Stimulated activated CD8-positive, alpha-beta memory T cell treated with anti-CD3 and anti-CD28 coated beads, Interleukin-12 subunit alpha, Interleukin-12 subunit beta, amount 100 ng/mL, for 1 hour (primary cell): ENCODE measurements at regions not wholly inside any gene's neighbourhood (a gene's known extent, or its start where the extent isn't known, plus 50 kb on each side); places are given as distances from the start of the nearest gene placed in this dataset.

Experiments used
- DNase-seq: peaks from one replicate; pipeline ENCODE4 v3.0.0-alpha.2; 2020; ENCODE audit warnings: low read depth

GRCh38 chr17:71283486-71283885, 837.3 kb upstream of the SOX9 start:
- no peak for DNase-seq

GRCh38 chr17:71284032-71284755, 836.6 kb upstream of the SOX9 start:
- DNase-seq = no peak

GRCh38 chr17:71286625-71287024, 834.2 kb upstream of the SOX9 start:
- DNase-seq = no peak

GRCh38 chr17:71287071-71287823, 833.6 kb upstream of the SOX9 start:
- no peak for DNase-seq

- DNase-seq = no peak
These were observed 828.8 kb upstream of the SOX9 start for GRCh38 chr17:71292006-71292405.

GRCh38 chr17:71296005-71296404, 824.8 kb upstream of the SOX9 start:
- DNase-seq = no peak

- DNase-seq = no peak
These were observed 819.8 kb upstream of the SOX9 start for GRCh38 chr17:71301063-71301462.

- DNase-seq = no peak
These were observed 817.9 kb upstream of the SOX9 start for GRCh38 chr17:71302721-71303549.

- DNase-seq = no peak
These were observed 816.2 kb upstream of the SOX9 start for GRCh38 chr17:71304498-71305158.

GRCh38 chr17:71313866-71314265, 807.0 kb upstream of the SOX9 start:
- no peak for DNase-seq

- DNase-seq = no peak
These were observed 805.3 kb upstream of the SOX9 start for GRCh38 chr17:71315568-71315967.

- no peak for DNase-seq
These were observed 804.5 kb upstream of the SOX9 start for GRCh38 chr17:71316176-71316897.

GRCh38 chr17:71320009-71320796, 800.6 kb upstream of the SOX9 start:
- no peak for DNase-seq

- DNase-seq = no peak
These were observed 795.7 kb upstream of the SOX9 start for GRCh38 chr17:71325117-71325516.

- DNase-seq = no peak
These were observed 794.9 kb upstream of the SOX9 start for GRCh38 chr17:71325886-71326285.

GRCh38 chr17:71327376-71328059, 793.3 kb upstream of the SOX9 start:
- DNase-seq = no peak

GRCh38 chr17:71329310-71330098, 791.3 kb upstream of the SOX9 start:
- DNase-seq = no peak

- DNase-seq = no peak
These were observed 790.8 kb upstream of the SOX9 start for GRCh38 chr17:71330099-71330375.

- DNase-seq = no peak
These were observed 789.0 kb upstream of the SOX9 start for GRCh38 chr17:71331754-71332325.
